Heart right ventricle (tissue), 16 donors: ENCODE measurements at regions not wholly inside any gene's neighbourhood (a gene's known extent, or its start where the extent isn't known, plus 50 kb on each side); places are given as distances from the start of the nearest gene placed in this dataset.

ENCODE experiments used
- ATAC-seq, 8 donors: fragments of 200-7000 bp; cut with Tn5 transposase; one replicate each; pipeline ENCODE4 v1.9.1; 2020; ENCODE audit warnings: mild to moderate bottlenecking in 8 of 8, moderate library complexity in 8 of 8, moderate number of reproducible peaks in 1 of 8
- DNase-seq, 2 donors: peaks; one replicate each; pipeline ENCODE4 v3.0.0-alpha.2; 2020
- H3K27ac ChIP-seq, 10 donors: fragments of 200-600 bp; sonication (generic) in 2 of 10; one replicate each; pipeline versions ENCODE4 v1.5.0 to v1.8.0; 2020 to 2022; ENCODE audit warnings: mild to moderate bottlenecking in 3 of 10
- H3K27me3 ChIP-seq, 7 donors: fragments of 200-600 bp; one replicate each; pipeline ENCODE4 v1.8.0; 2021 to 2022; ENCODE audit warnings: mild to moderate bottlenecking in 2 of 7
- H3K36me3 ChIP-seq, 9 donors: fragments of 200-600 bp; sonication (generic) in 1 of 9; one replicate each; pipeline versions ENCODE4 v1.5.0 to v1.8.0; 2020 to 2022; ENCODE audit warnings: mild to moderate bottlenecking in 2 of 9
- H3K4me1 ChIP-seq, 9 donors: fragments of 200-600 bp; sonication (generic) in 1 of 9; one replicate each; pipeline versions ENCODE4 v1.5.0 to v1.8.0; 2020 to 2022; ENCODE audit warnings: mild to moderate bottlenecking in 4 of 9
- H3K4me3 ChIP-seq, 10 donors: fragments of 200-600 bp; sonication (generic) in 2 of 10; one replicate each; pipeline versions ENCODE4 v1.5.0 to v1.8.0; 2020 to 2022; ENCODE audit warnings: mild to moderate bottlenecking in 7 of 10, moderate library complexity in 2 of 10
- H3K9me3 ChIP-seq, 11 donors: fragments of 200-600 bp in 10 of 11; sonication (generic) in 2 of 11; one replicate each; pipeline versions ENCODE4 v1.5.0 to v1.8.0; 2013 to 2022; ENCODE audit warnings: mild to moderate bottlenecking in 2 of 11, control low read depth in 1 of 11, moderate library complexity in 1 of 11
- CTCF ChIP-seq, 9 donors: fragments of 200-600 bp; sonication (generic) in 2 of 9; IDR thresholded peaks; one replicate each; pipeline versions ENCODE4 v1.5.0 to v1.8.0; 2021 to 2022; ENCODE audit warnings: antibody characterized with exemption in 9 of 9, mild to moderate bottlenecking in 5 of 9, moderate library complexity in 1 of 9
- WGBS, 2 donors: extraction: QIAGEN DNeasy Blood & Tissue Kit; methylation state at CpG; one replicate each; pipeline ENCODE4 v1.1.7; 2013; ENCODE audit warnings: inconsistent platforms in 1 of 2; 5-methylcytosine and 5-hydroxymethylcytosine counted together
- intact Hi-C, 10 donors: fragments of 100-400 bp; cut with DNase I; formaldehyde crosslinking; loops; one replicate each; pipeline versions ENCODE4 v1.11.1 to v1.14.2; 2022
- donor health status: Arrhythmogenic right ventricular cardiomyopathy.
- donor health status: ischemic (EF 13 %, LVEDD 7.1; RV severe dilation, severe dysfunction).
- donor health status: healthy with polysubstance abuse.
- donor health status: DM: no; HTN: yes; CAD: no.
- donor health status: DM: no; HTN: no; CAD: no.
- donor health status: ischemic (EF 25% LVEDD 6.9; RV normal size, moderate dysfunction).
- donor health status: ischemic (EF 25% LVEDD 5.7; RV mildly dilated, moderate dysfunction).
- donor health status: healthy.
- donor health status: DM: yes; HTN: yes; CAD: no.
- donor health status: Ischemic cardiomyopathy.
- donor health status: ischemic (EF 35%, LVEDD 5.7; RV mildly dilated, moderate dysfunction).
- donor health status: nonischemic (EF 11% LVEDD 7.7; RV severe dilation, severe dysfunction).
- donor health status: DM: yes; HTN: yes; CAD: no.
- donor health status: PGD.
- donor health status: ischemic (EF 29% LVEDD 5.4; RV normal size, mild dysfunction).
- donor health status: nonischemic (EF 23%, LVEDD 6.1; RV moderate dilation, normal function).

- H3K36me3 ChIP-seq: no peaks in the 10 kb centered on the region
- DNase-seq (no peak), ATAC-seq (no peak)
- no peaks in the 10 kb centered on the region for H3K9me3 ChIP-seq
- 52 to 59% methylated on average over 6 of the region's 6 CpGs for WGBS, 2 donors
- H3K4me1 ChIP-seq: peaks cover 0 to 28% (median 5%) of the 10 kb centered on the region in 9 donors
- H3K4me3 ChIP-seq: no peak overlapping the region
- intact Hi-C loops: loop anchor here in 7 of 10 donors (5.0 to 10.0 kb wide), 5 partner anchors 106 to 221 kb away; no protein-coding TSS in a partner anchor
- TF ChIP-seq CTCF (IDR thresholded peaks at IDR 0.05): no peak
- H3K27me3 ChIP-seq: peaks cover 0 to 13% (median 0%) of the 10 kb centered on the region in 7 donors
- no peak overlapping the region for H3K27ac ChIP-seq
These were observed 164.1 kb upstream of the CHRNA7 start for GRCh38 chr15:31866248-31866647.

- no peaks in the 10 kb centered on the region for H3K9me3 ChIP-seq
- no peak overlapping the region for H3K4me3 ChIP-seq
- no peaks in the 10 kb centered on the region for H3K36me3 ChIP-seq
- ATAC-seq (peak in 4 of 8 donors; percentile 37 to 61 (median 39)), DNase-seq (peak; percentile 32 to 62)
- peaks cover 0 to 13% (median 0%) of the 10 kb centered on the region in 7 donors for H3K27me3 ChIP-seq
- H3K27ac ChIP-seq: no peak overlapping the region
- 31 to 33% methylated on average over 24 of the region's 24 CpGs for WGBS, 2 donors
- peak; percentile 74 to 99 (median 89) for TF ChIP-seq CTCF (IDR thresholded peaks at IDR 0.05)
- intact Hi-C loops: loop anchor here in 7 of 10 donors (5.0 to 10.0 kb wide), 5 partner anchors 105 to 223 kb away; no protein-coding TSS in a partner anchor
- H3K4me1 ChIP-seq: peaks cover 0 to 28% (median 5%) of the 10 kb centered on the region in 9 donors
These were observed 162.5 kb upstream of the CHRNA7 start for GRCh38 chr15:31867536-31868442.

- no peak for ATAC-seq
- TF ChIP-seq CTCF (IDR thresholded peaks at IDR 0.05): no peak
- DNase-seq: peak in 1 of 2 donors; percentile 28
- Histone ChIP-seq H3K27me3 (peaks cover 0 to 13% (median 0%) of the 10 kb centered on the region in 7 donors), H3K27ac (no peak overlapping the region), H3K9me3 (no peaks in the 10 kb centered on the region), H3K4me1 (peaks cover 0 to 28% (median 5%) of the 10 kb centered on the region in 9 donors), H3K36me3 (no peaks in the 10 kb centered on the region), H3K4me3 (peak overlapping the region in 9 of 10 donors; percentile 51 to 69 (median 66))
- intact Hi-C loops: loop anchor here in 7 of 10 donors (5.0 to 10.0 kb wide), 6 partner anchors 103 to 377 kb away; no protein-coding TSS in a partner anchor
- 2% methylated on average over 56 to 60 of the region's 60 CpGs for WGBS, 2 donors
These were observed 160.5 kb upstream of the CHRNA7 start for GRCh38 chr15:31869686-31870307.
